ENCODE measurements at regions not wholly inside any gene's neighbourhood (a gene's known extent, or its start where the extent isn't known, plus 50 kb on each side); places are given as distances from the start of the nearest gene placed in this dataset.

DNA sequence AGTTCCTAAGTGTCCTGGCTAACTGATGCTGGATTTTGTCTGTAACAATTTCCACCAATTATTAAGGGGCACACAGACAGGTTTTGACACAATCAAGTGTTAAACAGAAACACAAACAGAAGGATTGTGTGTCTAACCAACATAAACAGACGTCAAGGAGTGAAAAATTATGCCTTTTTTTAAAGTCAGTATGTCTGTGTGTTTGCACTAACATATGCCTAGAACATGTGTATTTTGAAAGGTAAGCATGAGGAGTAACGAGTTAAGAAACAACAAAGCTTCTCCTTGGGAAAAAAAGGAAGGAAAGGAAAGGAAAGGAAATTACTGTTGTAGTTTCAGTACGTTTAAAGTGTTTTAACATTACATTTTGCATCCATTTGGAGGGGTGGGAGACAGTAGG, 466.3 kb upstream of the ID4 start:
- Histone ChIP-seq H3K27ac (ENCODE audit: low read depth in 1 of 2, low read length in 2 of 2) (no peak overlapping the region), H3K9me3 (replicated peaks in 1 of 2; ENCODE audit: control insufficient read depth in 1 of 2, insufficient read depth in 1 of 2, low read length in 2 of 2) (peaks cover 0 to 18% of the 10 kb centered on the region in 2 donors), H3K79me2 (ENCODE audit: insufficient read depth, low read length) (no peaks in the 10 kb centered on the region), H3K36me3 (replicated peaks in 1 of 2; ENCODE audit: control insufficient read depth in 1 of 2, insufficient read depth in 2 of 2, low read length in 2 of 2) (no peaks in the 10 kb centered on the region), H3K4me3 (replicated peaks in 1 of 3; ENCODE audit: low read depth in 2 of 3, low read length in 3 of 3) (no peak overlapping the region), H2AFZ (ENCODE audit: insufficient read depth, low read depth, low read length, poor library complexity, severe bottlenecking) (no peak overlapping the region), H3K9ac (ENCODE audit: insufficient read depth, low read length, poor library complexity, severe bottlenecking) (no peak overlapping the region), H3K4me1 (ENCODE audit: control insufficient read depth in 1 of 2, insufficient read depth in 2 of 2, low read length in 2 of 2) (no peaks in the 10 kb centered on the region), H4K20me1 (ENCODE audit: insufficient read depth, low read length) (no peaks in the 10 kb centered on the region), H3K4me2 (replicated peaks; ENCODE audit: extremely low read depth, low read length, poor library complexity, severe bottlenecking) (no peak overlapping the region), H3K27me3 (ENCODE audit: control insufficient read depth in 2 of 2, insufficient read depth in 2 of 2, low read length in 2 of 2) (no peaks in the 10 kb centered on the region)
- peaks cover 0 to 11% (median 7%) of the 10 kb centered on the region in 7 donors for H3K9me3 Mint-ChIP-seq
- TF ChIP-seq, protein P1, sequence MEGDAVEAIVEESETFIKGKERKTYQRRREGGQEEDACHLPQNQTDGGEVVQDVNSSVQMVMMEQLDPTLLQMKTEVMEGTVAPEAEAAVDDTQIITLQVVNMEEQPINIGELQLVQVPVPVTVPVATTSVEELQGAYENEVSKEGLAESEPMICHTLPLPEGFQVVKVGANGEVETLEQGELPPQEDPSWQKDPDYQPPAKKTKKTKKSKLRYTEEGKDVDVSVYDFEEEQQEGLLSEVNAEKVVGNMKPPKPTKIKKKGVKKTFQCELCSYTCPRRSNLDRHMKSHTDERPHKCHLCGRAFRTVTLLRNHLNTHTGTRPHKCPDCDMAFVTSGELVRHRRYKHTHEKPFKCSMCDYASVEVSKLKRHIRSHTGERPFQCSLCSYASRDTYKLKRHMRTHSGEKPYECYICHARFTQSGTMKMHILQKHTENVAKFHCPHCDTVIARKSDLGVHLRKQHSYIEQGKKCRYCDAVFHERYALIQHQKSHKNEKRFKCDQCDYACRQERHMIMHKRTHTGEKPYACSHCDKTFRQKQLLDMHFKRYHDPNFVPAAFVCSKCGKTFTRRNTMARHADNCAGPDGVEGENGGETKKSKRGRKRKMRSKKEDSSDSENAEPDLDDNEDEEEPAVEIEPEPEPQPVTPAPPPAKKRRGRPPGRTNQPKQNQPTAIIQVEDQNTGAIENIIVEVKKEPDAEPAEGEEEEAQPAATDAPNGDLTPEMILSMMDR (IDR thresholded peaks at IDR 0.05) = no peak
- 10% methylated on average over 1 of the region's 3 CpGs for WGBS (ENCODE audit: insufficient coverage)
- no peak for DNase-seq
- no peaks in the 10 kb centered on the region for H3K4me1 Mint-ChIP-seq
- H3K27me3 Mint-ChIP-seq (ENCODE audit: low read depth in 3 of 3) = no peaks in the 10 kb centered on the region
- intact Hi-C loops (cut with micrococcal nuclease) = no loop called here
- no peak overlapping the region for H3K4me3 Mint-ChIP-seq
- no peak overlapping the region for H3K27ac Mint-ChIP-seq
- H3K36me3 Mint-ChIP-seq = no peaks in the 10 kb centered on the region

DNA sequence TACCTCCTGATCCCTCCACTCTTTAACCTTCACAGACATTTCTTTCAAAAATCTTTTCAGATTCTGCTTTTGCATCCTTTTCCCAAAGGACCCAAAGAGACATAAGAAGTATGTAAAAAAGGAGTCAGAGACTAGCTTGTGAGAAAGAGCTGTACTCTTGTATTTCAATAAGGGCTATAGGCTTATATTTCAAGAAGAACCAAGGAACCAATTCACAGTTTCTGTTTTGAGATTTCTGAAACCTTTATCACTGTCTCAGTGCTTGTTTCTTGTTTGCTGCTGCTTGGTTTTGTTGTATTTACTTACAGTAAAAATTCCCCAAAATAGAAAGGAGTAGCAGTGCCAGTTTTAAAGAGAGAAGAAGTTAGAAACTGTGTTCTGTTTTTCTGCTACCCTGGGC, 461.6 kb upstream of the ID4 start:
- Histone ChIP-seq H3K9ac (ENCODE audit: insufficient read depth, low read length, poor library complexity, severe bottlenecking) (no peak overlapping the region), H4K20me1 (ENCODE audit: insufficient read depth, low read length) (no peaks in the 10 kb centered on the region), H3K4me1 (ENCODE audit: control insufficient read depth in 1 of 2, insufficient read depth in 2 of 2, low read length in 2 of 2) (no peaks in the 10 kb centered on the region), H3K4me3 (replicated peaks in 1 of 3; ENCODE audit: low read depth in 2 of 3, low read length in 3 of 3) (no peak overlapping the region), H3K36me3 (replicated peaks in 1 of 2; ENCODE audit: control insufficient read depth in 1 of 2, insufficient read depth in 2 of 2, low read length in 2 of 2) (no peaks in the 10 kb centered on the region), H3K4me2 (replicated peaks; ENCODE audit: extremely low read depth, low read length, poor library complexity, severe bottlenecking) (no peak overlapping the region), H3K27ac (ENCODE audit: low read depth in 1 of 2, low read length in 2 of 2) (no peak overlapping the region), H2AFZ (ENCODE audit: insufficient read depth, low read depth, low read length, poor library complexity, severe bottlenecking) (no peak overlapping the region), H3K9me3 (replicated peaks in 1 of 2; ENCODE audit: control insufficient read depth in 1 of 2, insufficient read depth in 1 of 2, low read length in 2 of 2) (peaks cover 3 to 13% of the 10 kb centered on the region in 2 donors), H3K27me3 (ENCODE audit: control insufficient read depth in 2 of 2, insufficient read depth in 2 of 2, low read length in 2 of 2) (no peaks in the 10 kb centered on the region), H3K79me2 (ENCODE audit: insufficient read depth, low read length) (no peaks in the 10 kb centered on the region)
- intact Hi-C loops (cut with micrococcal nuclease) = no loop called here
- H3K36me3 Mint-ChIP-seq = no peaks in the 10 kb centered on the region
- TF ChIP-seq, protein P1 (IDR thresholded peaks at IDR 0.05) = no peak
- DNase-seq = no peak
- H3K27ac Mint-ChIP-seq = no peak overlapping the region
- no peaks in the 10 kb centered on the region for H3K27me3 Mint-ChIP-seq (ENCODE audit: low read depth in 3 of 3)
- no peak overlapping the region for H3K4me3 Mint-ChIP-seq
- no peaks in the 10 kb centered on the region for H3K4me1 Mint-ChIP-seq
- H3K9me3 Mint-ChIP-seq = peaks cover 0 to 17% (median 5%) of the 10 kb centered on the region in 7 donors

Data from CD14-positive monocyte (primary cell).